NT2/D1 (cell line): ENCODE measurements at regions not wholly inside any gene's neighbourhood (a gene's known extent, or its start where the extent isn't known, plus 50 kb on each side); places are given as distances from the start of the nearest gene placed in this dataset.
"Not testable (repeated sequence)": the region's sequence is repeated elsewhere in the genome, so short reads cannot be mapped to it uniquely, and the experiment has no call there.

Experiments
- SUZ12 ChIP-seq: IDR thresholded peaks from 2 replicates; pipeline ENCODE4 v1.6.1; 2011; ENCODE audit not compliant: insufficient read length, insufficient read depth; ENCODE audit errors: extremely low read depth
- ZNF274 ChIP-seq: IDR thresholded peaks from 2 replicates; pipeline ENCODE4 v1.6.1; 2011; ENCODE audit warnings: mild to moderate bottlenecking, low read depth, low read length

DNA sequence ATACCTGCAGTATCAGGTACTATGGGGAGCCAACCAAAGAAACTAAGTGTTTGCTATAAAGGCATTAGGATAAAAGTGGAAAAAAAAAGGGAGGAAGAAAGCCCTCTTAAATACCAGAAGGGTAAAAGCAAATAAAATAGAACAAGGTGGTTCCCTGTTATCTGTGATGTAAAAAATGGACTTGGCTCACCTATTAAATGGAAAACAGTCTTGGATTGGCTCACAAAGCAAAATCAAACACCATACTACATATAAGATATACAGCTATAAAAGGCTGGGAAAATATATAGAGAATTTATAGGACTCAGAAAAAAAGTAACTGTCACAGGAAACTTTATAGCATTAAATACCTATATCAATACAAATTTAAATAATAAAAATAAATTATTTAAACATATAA is 73.5 kb upstream of the FBXO28 start:
- TF ChIP-seq ZNF274, SUZ12: not testable (repeated sequence)
